SK-N-SH (cell line): ENCODE measurements at regions not wholly inside any gene's neighbourhood (a gene's known extent, or its start where the extent isn't known, plus 50 kb on each side); places are given as distances from the start of the nearest gene placed in this dataset.

Experiments
- CTCF ChIA-PET: fragments of 300-600, 350-600 bp; formaldehyde crosslinking; extraction: SDS; loops from one replicate; lab custom pipeline; 2021; lab: Yijun Ruan, JAX
- POLR2A ChIA-PET: fragments of 350-600 bp; sonication (Branson Sonifier 250); formaldehyde crosslinking; extraction: SDS; loops from one replicate; lab custom pipeline; 2020; ENCODE audit warnings: antibody characterized with exemption, inconsistent platforms; lab: Yijun Ruan, JAX
- DNase-seq: peaks from one replicate; pipeline ENCODE4 v3.0.0; 2012
- H2AFZ ChIP-seq: fragments of 200-600 bp; sonication (generic); 2 replicates; pipeline ENCODE4 v1.8.1; 2016; ENCODE audit warnings: antibody characterized with exemption, mild to moderate bottlenecking, low read depth
- H3F3A ChIP-seq: fragments of 200-600 bp; sonication (generic); replicated peaks from 2 replicates; pipeline ENCODE3; 2016; ENCODE audit warnings: antibody characterized with exemption, mild to moderate bottlenecking; ENCODE audit not compliant: insufficient read depth
- H3K27ac ChIP-seq, 2 experiments: fragments of 200-500 bp in 1 of 2; fragments of 200-600 bp in 1 of 2; sonication (Bioruptor generic) in 1 of 2; sonication (generic), shearing (Covaris generic) in 1 of 2; 2 replicates each; pipeline versions ENCODE4 v1.5.1 to v1.6.1; 2014 to 2016; ENCODE audit warnings: low read depth in 2 of 2, inconsistent platforms in 1 of 2, low read length in 1 of 2, mild to moderate bottlenecking in 1 of 2, mixed read lengths in 1 of 2
- H3K27me3 ChIP-seq: fragments of 200-600 bp; sonication (generic), shearing (Covaris generic); 2 replicates; pipeline ENCODE4 v1.6.1; 2016; ENCODE audit warnings: mixed run types; ENCODE audit not compliant: insufficient read depth
- H3K36me3 ChIP-seq, 2 experiments: fragments of 200-500 bp in 1 of 2; fragments of 200-600 bp in 1 of 2; sonication (Bioruptor generic) in 1 of 2; sonication (generic) in 1 of 2; replicated peaks in 1 of 2; 2 replicates each; pipeline versions ENCODE3 to v1.5.1; 2014 to 2016; ENCODE audit warnings: low read length in 1 of 2, mild to moderate bottlenecking in 1 of 2; ENCODE audit not compliant: insufficient read depth in 2 of 2, control insufficient read depth in 1 of 2
- H3K4me1 ChIP-seq, 2 experiments: fragments of 200-500 bp in 1 of 2; fragments of 200-600 bp in 1 of 2; sonication (Bioruptor generic) in 1 of 2; sonication (generic), shearing (Covaris generic) in 1 of 2; 2 replicates each; pipeline versions ENCODE4 v1.5.1 to v1.6.1; 2014 to 2016; ENCODE audit warnings: low read depth in 1 of 2, low read length in 1 of 2, mixed run types in 1 of 2; ENCODE audit not compliant: insufficient read depth in 2 of 2, control insufficient read depth in 1 of 2
- H3K4me2 ChIP-seq: fragments of 200-600 bp; sonication (generic), shearing (Covaris generic); 2 replicates; pipeline ENCODE4 v1.6.1; 2017; ENCODE audit warnings: mixed run types
- H3K4me3 ChIP-seq, 2 experiments: fragments of 200-500 bp in 1 of 2; fragments of 200-600 bp in 1 of 2; sonication (Bioruptor generic) in 1 of 2; sonication (generic), shearing (Covaris generic) in 1 of 2; 2 replicates each; pipeline versions ENCODE4 v1.5.1 to v1.8.1; 2014 to 2016; ENCODE audit warnings: low read depth in 2 of 2, inconsistent platforms in 1 of 2, low read length in 1 of 2, mild to moderate bottlenecking in 1 of 2, mixed read lengths in 1 of 2, moderate library complexity in 1 of 2
- H3K79me2 ChIP-seq: fragments of 200-600 bp; sonication (generic); 2 replicates; pipeline ENCODE4 v1.8.1; 2017; ENCODE audit warnings: mild to moderate bottlenecking; ENCODE audit not compliant: insufficient read depth
- H3K9ac ChIP-seq: fragments of 200-600 bp; sonication (generic); 2 replicates; pipeline ENCODE4 v1.6.1; 2017; ENCODE audit warnings: mixed run types
- H3K9me2 ChIP-seq: fragments of 200-600 bp; sonication (generic); 2 replicates; pipeline ENCODE4 v1.6.1; 2017; ENCODE audit warnings: mixed run types
- H3K9me3 ChIP-seq: fragments of 200-600 bp; sonication (generic); 2 replicates; pipeline ENCODE4 v1.6.1; 2017; ENCODE audit warnings: mixed run types, mild to moderate bottlenecking, moderate library complexity
- H4K20me1 ChIP-seq: fragments of 200-600 bp; sonication (generic); 2 replicates; pipeline ENCODE4 v1.6.1; 2017; ENCODE audit warnings: mild to moderate bottlenecking, mixed run types; ENCODE audit not compliant: insufficient read depth
- CHD2 ChIP-seq: fragments of 150-350 bp; IDR thresholded peaks from 2 replicates; pipeline ENCODE4 v1.6.1; 2018; ENCODE audit warnings: low read length; ENCODE audit not compliant: partially characterized antibody
- FOSL2 ChIP-seq: IDR thresholded peaks from 2 replicates; pipeline ENCODE4 v1.4.0; 2012; ENCODE audit warnings: low read depth, mild to moderate bottlenecking, moderate library complexity, borderline replicate concordance
- FOXM1 ChIP-seq: IDR thresholded peaks from 2 replicates; pipeline ENCODE4 v1.4.0; 2012; ENCODE audit warnings: low read depth, mild to moderate bottlenecking
- GABPA ChIP-seq: IDR thresholded peaks from 2 replicates; pipeline ENCODE4 v1.4.0; 2012; ENCODE audit warnings: low read depth, mild to moderate bottlenecking
- MEF2A ChIP-seq: IDR thresholded peaks from 2 replicates; pipeline ENCODE4 v1.4.0; 2012; ENCODE audit warnings: low read depth, borderline replicate concordance
- PBX3 ChIP-seq: IDR thresholded peaks from 2 replicates; pipeline ENCODE4; 2012
- POLR2AphosphoS5 ChIP-seq: IDR thresholded peaks from 2 replicates; pipeline ENCODE4 v1.6.1; 2012; ENCODE audit warnings: low read depth, low read length
- RFX5 ChIP-seq: IDR thresholded peaks from 2 replicates; pipeline ENCODE4 v1.6.1; 2012; ENCODE audit warnings: mild to moderate bottlenecking, improper control_type of control experiment, low read length
- SIN3A ChIP-seq: IDR thresholded peaks from 2 replicates; pipeline ENCODE4 v1.6.1; 2012; ENCODE audit warnings: low read depth, mild to moderate bottlenecking, low read length, moderate library complexity, borderline replicate concordance
- YY1 ChIP-seq: IDR thresholded peaks from 2 replicates; pipeline ENCODE4 v1.4.0; 2012; ENCODE audit warnings: low read depth, mild to moderate bottlenecking
- WGBS: methylation state at CpG from one replicate; pipeline ENCODE4 v1.1.6; 2017; ENCODE audit warnings: low lambda C conversion rate; 5-methylcytosine and 5-hydroxymethylcytosine counted together
- TF ChIP-seq, protein P1 (sequence below): IDR thresholded peaks from 2 replicates; pipeline ENCODE4 v1.4.0; 2012; ENCODE audit warnings: low read depth
- TF ChIP-seq, protein P2 (sequence below): fragments of 200-600 bp; sonication (generic); IDR thresholded peaks from 2 replicates; pipeline ENCODE4 v1.6.1; 2017; ENCODE audit warnings: antibody characterized with exemption, mild to moderate bottlenecking, moderate library complexity

DNA sequence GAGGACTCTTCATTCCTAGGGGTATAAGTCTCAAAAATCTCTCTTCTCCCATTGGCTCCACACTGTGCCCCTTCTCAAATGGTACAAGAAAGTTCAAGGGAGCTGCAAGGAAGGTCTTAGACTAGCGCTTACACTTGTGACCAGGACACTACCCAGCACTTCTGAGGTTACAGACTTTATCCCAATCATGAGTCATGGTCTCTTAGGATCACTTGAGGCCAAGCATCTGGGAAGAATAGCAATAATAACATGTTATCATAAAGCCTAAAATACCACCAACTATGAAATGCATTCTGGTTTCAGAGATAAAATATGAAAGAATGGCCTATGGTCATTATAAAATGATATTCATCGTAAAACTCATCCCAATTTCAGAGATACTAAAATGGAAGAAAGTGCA is 309.9 kb upstream of the PKDCC start:
- no peaks in the 10 kb centered on the region for H4K20me1 ChIP-seq
- H3K79me2 ChIP-seq, result no peaks in the 10 kb centered on the region
- no peaks in the 10 kb centered on the region for H3F3A ChIP-seq
- no peak for TF ChIP-seq GABPA
- TF ChIP-seq RFX5, result no peak
- TF ChIP-seq, protein P1, sequence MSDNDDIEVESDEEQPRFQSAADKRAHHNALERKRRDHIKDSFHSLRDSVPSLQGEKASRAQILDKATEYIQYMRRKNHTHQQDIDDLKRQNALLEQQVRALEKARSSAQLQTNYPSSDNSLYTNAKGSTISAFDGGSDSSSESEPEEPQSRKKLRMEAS, result no peak
- TF ChIP-seq MEF2A, result no peak
- TF ChIP-seq FOXM1, result no peak
- TF ChIP-seq, protein P2, sequence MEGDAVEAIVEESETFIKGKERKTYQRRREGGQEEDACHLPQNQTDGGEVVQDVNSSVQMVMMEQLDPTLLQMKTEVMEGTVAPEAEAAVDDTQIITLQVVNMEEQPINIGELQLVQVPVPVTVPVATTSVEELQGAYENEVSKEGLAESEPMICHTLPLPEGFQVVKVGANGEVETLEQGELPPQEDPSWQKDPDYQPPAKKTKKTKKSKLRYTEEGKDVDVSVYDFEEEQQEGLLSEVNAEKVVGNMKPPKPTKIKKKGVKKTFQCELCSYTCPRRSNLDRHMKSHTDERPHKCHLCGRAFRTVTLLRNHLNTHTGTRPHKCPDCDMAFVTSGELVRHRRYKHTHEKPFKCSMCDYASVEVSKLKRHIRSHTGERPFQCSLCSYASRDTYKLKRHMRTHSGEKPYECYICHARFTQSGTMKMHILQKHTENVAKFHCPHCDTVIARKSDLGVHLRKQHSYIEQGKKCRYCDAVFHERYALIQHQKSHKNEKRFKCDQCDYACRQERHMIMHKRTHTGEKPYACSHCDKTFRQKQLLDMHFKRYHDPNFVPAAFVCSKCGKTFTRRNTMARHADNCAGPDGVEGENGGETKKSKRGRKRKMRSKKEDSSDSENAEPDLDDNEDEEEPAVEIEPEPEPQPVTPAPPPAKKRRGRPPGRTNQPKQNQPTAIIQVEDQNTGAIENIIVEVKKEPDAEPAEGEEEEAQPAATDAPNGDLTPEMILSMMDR, result no peak
- TF ChIP-seq POLR2AphosphoS5, result no peak
- TF ChIP-seq FOSL2, result no peak
- TF ChIP-seq PBX3, result no peak
- no peak overlapping the region for H2AFZ ChIP-seq
- DNase-seq, result no peak
- ChIA-PET POLR2A (no interaction called here), CTCF (interaction anchor here (1.9 kb wide), 1 partner anchor 39 kb away, joined by 7 read pairs; no protein-coding TSS in a partner anchor)
- H3K4me2 ChIP-seq, result no peak overlapping the region
- no peaks in the 10 kb centered on the region for H3K9me2 ChIP-seq
- no peak overlapping the region for H3K27ac ChIP-seq
- WGBS, result 43% methylated on average over 2 of the region's 2 CpGs
- no peak overlapping the region for H3K4me3 ChIP-seq
- H3K9ac ChIP-seq, result no peak overlapping the region
- H3K36me3 ChIP-seq, result no peaks in the 10 kb centered on the region
- no peaks in the 10 kb centered on the region for H3K27me3 ChIP-seq
- H3K9me3 ChIP-seq, result no peaks in the 10 kb centered on the region
- H3K4me1 ChIP-seq, result no peaks in the 10 kb centered on the region; a peak in 1 of 4 replicates

- Histone ChIP-seq H3K9me3 (no peaks in the 10 kb centered on the region), H3K27ac (no peak overlapping the region), H3K9ac (no peak overlapping the region), H3K4me1 (no peaks in the 10 kb centered on the region), H3K36me3 (no peaks in the 10 kb centered on the region), H3F3A (no peaks in the 10 kb centered on the region), H2AFZ (no peak overlapping the region), H3K9me2 (no peaks in the 10 kb centered on the region), H3K27me3 (no peaks in the 10 kb centered on the region), H3K79me2 (no peaks in the 10 kb centered on the region), H3K4me3 (no peak overlapping the region), H3K4me2 (no peak overlapping the region), H4K20me1 (no peaks in the 10 kb centered on the region)
- CTCF ChIA-PET, result interaction anchor here (1.1 to 2.0 kb wide), 3 partner anchors 21 to 43 kb away, joined by 3 to 5 read pairs (median 4); no protein-coding TSS in a partner anchor
- WGBS, result 60% methylated on average over 2 of the region's 2 CpGs
- POLR2A ChIA-PET, result no interaction called here
- no peak for TF ChIP-seq YY1
- TF ChIP-seq CHD2, result no peak
- no peak for TF ChIP-seq SIN3A
- DNase-seq, result no peak
These were observed 305.7 kb upstream of the PKDCC start for GRCh38 chr2:41741951-41742595.
